ENCODE measurements at regions not wholly inside any gene's neighbourhood (a gene's known extent, or its start where the extent isn't known, plus 50 kb on each side); places are given as distances from the start of the nearest gene placed in this dataset.
A peak's percentile ranks its signal among the peaks of the same experiment; 100 is the strongest.
"Not testable (repeated sequence)": the region's sequence is repeated elsewhere in the genome, so short reads cannot be mapped to it uniquely, and the experiment has no call there.

- H3K27ac ChIP-seq (ENCODE audit: extremely low read length, insufficient read depth, low read length) = no peak overlapping the region
- peaks cover 28% of the 10 kb centered on the region for H3K9me3 ChIP-seq (ENCODE audit: low read length)
- H3K27me3 ChIP-seq (ENCODE audit: control insufficient read depth in 1 of 2, insufficient read depth in 2 of 2, low read length in 2 of 2) = no peaks in the 10 kb centered on the region
- CTCF ChIA-PET (ENCODE audit: low intra/inter-chr PET ratio, low total read pairs) = no interaction called here
- POLR2A ChIA-PET = no interaction called here
- H3K9ac ChIP-seq (ENCODE audit: insufficient read depth, low read depth, low read length) = no peak overlapping the region
- intact Hi-C loops (cut with micrococcal nuclease; ENCODE audit: unreplicated experiment) = loop anchor here (1.0 kb wide), 1 partner anchor 88 kb away; no protein-coding TSS in a partner anchor
- DNase-seq (ENCODE audit: low spot score) (no peak), FAIRE-seq (no peak), ATAC-seq (no peak)
- no TSS peak for BruUV-seq (replicated peaks)
- in situ Hi-C loops (cut with HindIII; ENCODE audit: extremely low pct_ligation_motif_present, low pct_unique_long_range_greater_than_20kb) = no loop called here
- H3K79me2 ChIP-seq (ENCODE audit: insufficient read depth, low read length) = no peaks in the 10 kb centered on the region
- no peaks in the 10 kb centered on the region for H4K20me1 ChIP-seq (ENCODE audit: insufficient read depth, low read length)
- H2AFZ ChIP-seq (ENCODE audit: low read length) = no peak overlapping the region
- TF ChIP-seq HOXA5 (CRISPR knock-in tag; IDR thresholded peaks at IDR 0.05) = no peak
- TF ChIP-seq, protein P1, sequence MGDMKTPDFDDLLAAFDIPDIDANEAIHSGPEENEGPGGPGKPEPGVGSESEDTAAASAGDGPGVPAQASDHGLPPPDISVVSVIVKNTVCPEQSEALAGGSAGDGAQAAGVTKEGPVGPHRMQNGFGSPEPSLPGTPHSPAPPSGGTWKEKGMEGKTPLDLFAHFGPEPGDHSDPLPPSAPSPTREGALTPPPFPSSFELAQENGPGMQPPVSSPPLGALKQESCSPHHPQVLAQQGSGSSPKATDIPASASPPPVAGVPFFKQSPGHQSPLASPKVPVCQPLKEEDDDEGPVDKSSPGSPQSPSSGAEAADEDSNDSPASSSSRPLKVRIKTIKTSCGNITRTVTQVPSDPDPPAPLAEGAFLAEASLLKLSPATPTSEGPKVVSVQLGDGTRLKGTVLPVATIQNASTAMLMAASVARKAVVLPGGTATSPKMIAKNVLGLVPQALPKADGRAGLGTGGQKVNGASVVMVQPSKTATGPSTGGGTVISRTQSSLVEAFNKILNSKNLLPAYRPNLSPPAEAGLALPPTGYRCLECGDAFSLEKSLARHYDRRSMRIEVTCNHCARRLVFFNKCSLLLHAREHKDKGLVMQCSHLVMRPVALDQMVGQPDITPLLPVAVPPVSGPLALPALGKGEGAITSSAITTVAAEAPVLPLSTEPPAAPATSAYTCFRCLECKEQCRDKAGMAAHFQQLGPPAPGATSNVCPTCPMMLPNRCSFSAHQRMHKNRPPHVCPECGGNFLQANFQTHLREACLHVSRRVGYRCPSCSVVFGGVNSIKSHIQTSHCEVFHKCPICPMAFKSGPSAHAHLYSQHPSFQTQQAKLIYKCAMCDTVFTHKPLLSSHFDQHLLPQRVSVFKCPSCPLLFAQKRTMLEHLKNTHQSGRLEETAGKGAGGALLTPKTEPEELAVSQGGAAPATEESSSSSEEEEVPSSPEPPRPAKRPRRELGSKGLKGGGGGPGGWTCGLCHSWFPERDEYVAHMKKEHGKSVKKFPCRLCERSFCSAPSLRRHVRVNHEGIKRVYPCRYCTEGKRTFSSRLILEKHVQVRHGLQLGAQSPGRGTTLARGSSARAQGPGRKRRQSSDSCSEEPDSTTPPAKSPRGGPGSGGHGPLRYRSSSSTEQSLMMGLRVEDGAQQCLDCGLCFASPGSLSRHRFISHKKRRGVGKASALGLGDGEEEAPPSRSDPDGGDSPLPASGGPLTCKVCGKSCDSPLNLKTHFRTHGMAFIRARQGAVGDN (CRISPR knock-in tag; IDR thresholded peaks at IDR 0.05) = no peak
- TF ChIP-seq KAT8 (CRISPR knock-in tag; IDR thresholded peaks at IDR 0.05) = no peak
- no peak for TF ChIP-seq MEIS2 (CRISPR knock-in tag; IDR thresholded peaks at IDR 0.05)
- TF ChIP-seq REL (CRISPR knock-in tag; conservative IDR thresholded peaks at IDR 0.05) = no peak
- H3K4me2 ChIP-seq (ENCODE audit: low read depth, low read length) = no peak overlapping the region
- H3K36me3 ChIP-seq (replicated peaks in 1 of 2; ENCODE audit: control insufficient read depth in 1 of 2, insufficient read depth in 2 of 2, low read length in 2 of 2) = no peaks in the 10 kb centered on the region
- H3K4me1 ChIP-seq (ENCODE audit: insufficient read depth, low read length) = no peaks in the 10 kb centered on the region
- no peak overlapping the region for H3K4me3 ChIP-seq (replicated peaks in 1 of 3; ENCODE audit: insufficient read depth in 1 of 3, low read depth in 2 of 3, low read length in 3 of 3)
These were observed 80.4 kb downstream of the MSTN start for GRCh38 chr2:189982087-189982486.

DNA sequence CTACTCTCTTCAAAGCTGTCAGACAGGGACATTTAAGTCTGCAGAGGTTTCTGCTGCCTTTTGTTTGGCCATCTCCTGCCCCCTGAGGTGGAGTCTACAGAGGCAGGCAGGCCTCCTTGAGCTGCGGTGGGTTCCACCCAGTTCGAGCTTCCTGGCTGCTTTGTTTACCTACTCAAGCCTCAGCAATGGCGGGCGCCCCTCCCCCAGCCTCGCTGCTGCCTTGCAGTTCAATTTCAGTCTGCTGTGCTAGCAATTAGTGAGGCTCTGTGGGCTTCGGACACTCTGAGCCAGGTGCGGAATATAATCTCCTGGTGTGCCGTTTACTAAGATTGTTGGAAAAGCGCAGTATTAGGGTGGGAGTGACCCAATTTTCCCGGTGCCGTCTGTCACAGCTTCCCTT is 86.0 kb downstream of the MSTN start:
- H3K27me3 ChIP-seq (ENCODE audit: control insufficient read depth in 1 of 2, insufficient read depth in 2 of 2, low read length in 2 of 2); BruUV-seq (replicated peaks); intact Hi-C loops (cut with micrococcal nuclease; ENCODE audit: unreplicated experiment); in situ Hi-C loops (cut with HindIII; ENCODE audit: extremely low pct_ligation_motif_present, low pct_unique_long_range_greater_than_20kb); H3K27ac ChIP-seq (ENCODE audit: extremely low read length, insufficient read depth, low read length); H3K9me3 ChIP-seq (ENCODE audit: low read length); POLR2A ChIA-PET; H4K20me1 ChIP-seq (ENCODE audit: insufficient read depth, low read length); H3K36me3 ChIP-seq (replicated peaks in 1 of 2; ENCODE audit: control insufficient read depth in 1 of 2, insufficient read depth in 2 of 2, low read length in 2 of 2); DNase-seq (ENCODE audit: low spot score); FAIRE-seq; H3K4me1 ChIP-seq (ENCODE audit: insufficient read depth, low read length); CTCF ChIA-PET (ENCODE audit: low intra/inter-chr PET ratio, low total read pairs); ATAC-seq; H3K79me2 ChIP-seq (ENCODE audit: insufficient read depth, low read length); H2AFZ ChIP-seq (ENCODE audit: low read length); H3K9ac ChIP-seq (ENCODE audit: insufficient read depth, low read depth, low read length): not testable (repeated sequence)
- Histone ChIP-seq H3K4me2 (ENCODE audit: low read depth, low read length) (peak overlapping the region; percentile 43), H3K4me3 (replicated peaks in 1 of 3; ENCODE audit: insufficient read depth in 1 of 3, low read depth in 2 of 3, low read length in 3 of 3) (peak overlapping the region in 2 of 3 experiments; percentile 28 to 34; a peak in 4 of 6 replicates)
- 30% methylated on average over 11 of the region's 11 CpGs for WGBS (ENCODE audit: low lambda C conversion rate)
- TF ChIP-seq FOXA3 (CRISPR knock-in tag; IDR thresholded peaks at IDR 0.05) (0 out of 2 replicates have a peak, but pooled peaks have one; percentile 26), YY1 (IDR thresholded peaks at IDR 0.05; ENCODE audit: insufficient read depth, insufficient replicate concordance, low read depth, low read length) (peak; percentile 49), FOXK1 (CRISPR knock-in tag; IDR thresholded peaks at IDR 0.05; ENCODE audit: borderline replicate concordance, low read depth) (0 out of 2 replicates have a peak, but pooled peaks have one; percentile 33), SPEN (CRISPR knock-in tag; IDR thresholded peaks at IDR 0.05; ENCODE audit: low read depth) (0 out of 2 replicates have a peak, but pooled peaks have one; percentile 25), RXRA (CRISPR knock-in tag; IDR thresholded peaks at IDR 0.05) (0 out of 2 replicates have a peak, but pooled peaks have one; percentile 9), GABPB1 (CRISPR knock-in tag; IDR thresholded peaks at IDR 0.05) (peak; percentile 40; the same call in 1 of the 2 replicates)
- TF ChIP-seq, protein P2, sequence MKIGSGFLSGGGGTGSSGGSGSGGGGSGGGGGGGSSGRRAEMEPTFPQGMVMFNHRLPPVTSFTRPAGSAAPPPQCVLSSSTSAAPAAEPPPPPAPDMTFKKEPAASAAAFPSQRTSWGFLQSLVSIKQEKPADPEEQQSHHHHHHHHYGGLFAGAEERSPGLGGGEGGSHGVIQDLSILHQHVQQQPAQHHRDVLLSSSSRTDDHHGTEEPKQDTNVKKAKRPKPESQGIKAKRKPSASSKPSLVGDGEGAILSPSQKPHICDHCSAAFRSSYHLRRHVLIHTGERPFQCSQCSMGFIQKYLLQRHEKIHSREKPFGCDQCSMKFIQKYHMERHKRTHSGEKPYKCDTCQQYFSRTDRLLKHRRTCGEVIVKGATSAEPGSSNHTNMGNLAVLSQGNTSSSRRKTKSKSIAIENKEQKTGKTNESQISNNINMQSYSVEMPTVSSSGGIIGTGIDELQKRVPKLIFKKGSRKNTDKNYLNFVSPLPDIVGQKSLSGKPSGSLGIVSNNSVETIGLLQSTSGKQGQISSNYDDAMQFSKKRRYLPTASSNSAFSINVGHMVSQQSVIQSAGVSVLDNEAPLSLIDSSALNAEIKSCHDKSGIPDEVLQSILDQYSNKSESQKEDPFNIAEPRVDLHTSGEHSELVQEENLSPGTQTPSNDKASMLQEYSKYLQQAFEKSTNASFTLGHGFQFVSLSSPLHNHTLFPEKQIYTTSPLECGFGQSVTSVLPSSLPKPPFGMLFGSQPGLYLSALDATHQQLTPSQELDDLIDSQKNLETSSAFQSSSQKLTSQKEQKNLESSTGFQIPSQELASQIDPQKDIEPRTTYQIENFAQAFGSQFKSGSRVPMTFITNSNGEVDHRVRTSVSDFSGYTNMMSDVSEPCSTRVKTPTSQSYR (CRISPR knock-in tag; IDR thresholded peaks at IDR 0.05; ENCODE audit: borderline replicate concordance) = peak; percentile 92

All from HepG2 (cell line).